GM18907 (cell line): ENCODE measurements at regions not wholly inside any gene's neighbourhood (a gene's known extent, or its start where the extent isn't known, plus 50 kb on each side); places are given as distances from the start of the nearest gene placed in this dataset.

ENCODE experiments used
- ATAC-seq: cut with Tn5 transposase; IDR thresholded peaks from one replicate; pipeline ENCODE4 v1.9.1; 2021; ENCODE audit warnings: mild to moderate bottlenecking, moderate library complexity; ENCODE audit not compliant: unreplicated experiment

DNA sequence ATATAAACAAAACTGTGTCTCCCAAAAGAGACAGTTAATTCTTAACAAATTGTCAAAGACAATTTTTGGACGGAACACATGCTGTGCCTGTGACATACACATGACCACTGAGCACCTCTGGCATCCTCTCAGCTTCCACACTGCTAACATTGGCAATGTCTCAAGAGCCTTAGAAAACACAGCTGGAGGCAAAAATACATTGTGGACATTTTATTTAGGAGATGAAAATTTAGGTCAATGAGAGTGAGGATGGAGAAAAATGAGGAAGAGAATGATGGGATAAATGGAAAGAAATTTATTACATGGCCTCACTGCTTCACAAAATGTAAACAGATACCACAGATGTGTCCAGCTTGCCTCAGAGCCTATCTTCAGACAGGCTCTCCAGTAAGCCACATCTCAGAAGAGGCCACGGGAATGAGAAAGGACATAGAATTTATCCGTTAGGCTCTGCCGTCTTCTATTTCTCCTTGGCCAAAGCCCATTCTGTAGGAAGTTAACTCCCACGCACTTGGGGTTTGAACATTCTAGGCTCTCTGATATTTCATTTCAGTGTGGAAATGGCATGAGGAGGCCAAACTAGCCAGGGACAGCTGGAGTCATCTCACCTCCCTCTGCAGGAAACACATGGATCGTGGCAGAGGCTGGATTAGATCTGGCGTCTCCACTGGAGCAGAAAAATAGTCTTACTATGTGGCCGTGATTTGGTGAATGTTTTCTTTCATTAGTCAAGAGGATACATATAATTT, 519.4 kb upstream of the DSEL start:
- ATAC-seq, result no peak

DNA sequence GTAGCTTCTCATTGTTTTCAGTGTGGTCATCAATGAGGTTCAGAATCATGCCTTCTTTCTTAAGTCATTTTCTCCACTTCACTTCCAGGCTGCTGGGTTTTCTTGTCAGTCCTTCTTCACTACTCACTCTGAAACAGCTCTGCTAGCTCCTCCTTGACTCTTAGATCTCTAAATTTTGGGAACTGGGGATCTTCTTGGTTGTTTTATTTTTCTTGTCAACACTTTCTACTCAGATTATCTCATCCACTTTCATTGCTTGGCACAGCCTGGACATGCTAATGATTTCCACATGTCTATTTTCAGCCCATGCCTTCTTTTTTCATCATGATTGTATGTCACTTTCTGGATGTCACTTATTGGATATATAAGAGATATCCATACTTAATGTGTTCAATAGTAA, 517.8 kb upstream of the DSEL start:
- no peak for ATAC-seq

DNA sequence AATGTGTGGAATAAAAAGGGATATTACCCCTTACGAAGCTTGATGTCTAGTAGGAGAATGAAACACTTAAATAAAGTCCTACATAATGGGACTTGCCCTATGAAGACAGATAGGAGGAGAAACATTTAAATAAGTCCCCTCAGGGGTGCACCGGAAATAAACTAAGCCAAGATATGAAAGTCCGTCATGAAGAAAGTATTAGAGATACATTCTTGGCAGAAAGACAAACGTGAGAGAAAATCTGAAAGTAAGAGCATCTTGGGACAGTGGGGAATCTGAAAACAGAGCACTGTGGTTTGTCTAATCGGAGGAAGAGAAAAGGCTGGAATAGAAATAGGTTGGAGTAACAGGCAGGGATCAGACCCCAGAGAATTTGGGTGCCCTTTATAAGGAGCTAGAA, 516.9 kb upstream of the DSEL start:
- ATAC-seq, result no peak

DNA sequence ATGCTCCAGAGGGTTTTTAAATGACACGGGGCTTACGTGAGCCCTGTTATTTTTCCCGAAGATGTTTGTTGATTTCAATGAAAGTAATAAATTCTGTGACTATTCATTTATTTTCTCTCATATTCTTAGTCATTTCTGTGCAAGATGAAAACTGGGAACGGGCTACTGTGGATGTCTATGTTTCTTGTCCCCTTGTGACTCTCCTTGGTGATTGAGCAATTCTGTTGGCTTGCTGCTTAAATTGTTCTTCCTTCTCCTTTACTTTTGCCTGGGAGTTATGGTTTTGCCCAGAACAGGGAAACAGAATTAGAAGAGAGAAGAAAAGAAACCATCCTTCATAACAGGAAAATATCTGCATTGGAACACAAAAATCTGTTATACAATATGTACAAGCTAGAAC, 508.2 kb upstream of the DSEL start:
- ATAC-seq, result no peak

DNA sequence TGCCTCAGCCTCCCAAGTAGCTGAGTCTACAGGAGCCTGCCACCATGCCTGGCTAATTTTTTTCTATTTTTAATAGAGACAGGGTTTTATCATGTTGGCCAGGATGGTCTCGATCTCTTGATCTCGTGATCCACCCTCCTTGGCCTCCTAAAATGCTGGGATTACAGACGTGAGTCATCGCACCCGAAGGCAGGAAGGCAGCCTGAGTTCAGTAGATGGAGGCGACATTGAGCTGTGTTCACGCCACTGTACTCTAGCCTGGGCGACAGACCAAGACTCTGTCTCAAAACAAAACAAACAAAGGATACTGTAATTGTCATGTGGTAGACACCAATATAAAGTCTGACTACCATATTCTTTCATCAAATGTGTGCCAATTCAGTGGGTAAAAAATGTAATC, 500.9 kb upstream of the DSEL start:
- ATAC-seq, result no peak

DNA sequence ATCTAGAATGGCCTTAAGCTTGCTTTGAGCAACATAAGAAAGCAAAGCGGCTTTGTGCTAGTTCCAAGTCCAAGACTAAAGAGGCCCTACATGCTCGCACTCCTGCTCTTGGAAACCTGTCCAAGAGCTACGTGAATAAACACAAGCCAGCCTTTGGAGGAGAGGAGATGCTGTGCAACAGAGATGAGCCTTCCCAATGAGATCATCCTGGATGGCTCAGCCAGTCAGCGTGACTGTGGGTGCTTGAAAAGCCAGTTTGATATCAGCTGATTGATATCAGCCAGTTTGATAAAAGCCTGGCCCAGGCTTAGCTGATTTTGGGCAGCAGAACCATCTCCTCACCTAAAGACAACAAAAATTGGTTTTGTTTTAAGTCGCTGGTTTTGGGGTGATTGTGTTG, 481.0 kb upstream of the DSEL start:
- ATAC-seq, result no peak

DNA sequence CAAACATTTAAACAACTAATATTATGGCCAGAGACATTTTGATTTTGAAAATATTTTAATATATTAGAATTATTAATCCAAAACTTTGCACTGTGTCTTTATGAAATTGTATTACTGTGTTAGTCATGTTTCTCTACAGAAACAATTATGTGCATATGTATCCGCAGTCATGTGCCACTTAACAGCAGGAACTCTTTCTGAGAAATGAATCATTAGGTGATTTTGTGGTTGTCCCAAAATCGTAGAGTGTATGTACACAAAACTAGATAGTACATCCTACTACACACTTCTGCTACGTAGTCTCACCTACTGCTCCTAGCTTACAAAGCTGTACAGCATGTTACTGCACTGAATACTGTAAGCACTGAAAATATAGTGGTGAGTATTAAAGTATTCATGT, 479.2 kb upstream of the DSEL start:
- ATAC-seq, result no peak

DNA sequence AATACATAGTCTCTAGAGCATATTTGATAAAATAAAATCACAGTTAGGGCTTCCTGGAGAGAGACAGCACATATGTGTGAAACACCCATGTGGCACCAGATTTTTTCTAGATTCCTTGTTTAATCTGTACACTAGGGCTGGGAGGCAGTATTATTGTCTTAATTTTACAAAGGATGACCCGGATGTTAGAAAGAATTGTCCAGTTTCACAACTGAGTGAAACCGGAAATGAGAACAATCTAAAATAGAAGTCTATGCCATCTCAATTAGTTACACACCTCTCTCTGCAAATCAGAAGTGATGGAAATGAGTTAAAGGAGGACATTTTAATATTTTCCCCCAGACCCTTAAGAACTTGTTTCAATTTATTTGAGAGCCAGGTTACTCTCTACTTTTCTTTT, 463.7 kb upstream of the DSEL start:
- no peak for ATAC-seq

DNA sequence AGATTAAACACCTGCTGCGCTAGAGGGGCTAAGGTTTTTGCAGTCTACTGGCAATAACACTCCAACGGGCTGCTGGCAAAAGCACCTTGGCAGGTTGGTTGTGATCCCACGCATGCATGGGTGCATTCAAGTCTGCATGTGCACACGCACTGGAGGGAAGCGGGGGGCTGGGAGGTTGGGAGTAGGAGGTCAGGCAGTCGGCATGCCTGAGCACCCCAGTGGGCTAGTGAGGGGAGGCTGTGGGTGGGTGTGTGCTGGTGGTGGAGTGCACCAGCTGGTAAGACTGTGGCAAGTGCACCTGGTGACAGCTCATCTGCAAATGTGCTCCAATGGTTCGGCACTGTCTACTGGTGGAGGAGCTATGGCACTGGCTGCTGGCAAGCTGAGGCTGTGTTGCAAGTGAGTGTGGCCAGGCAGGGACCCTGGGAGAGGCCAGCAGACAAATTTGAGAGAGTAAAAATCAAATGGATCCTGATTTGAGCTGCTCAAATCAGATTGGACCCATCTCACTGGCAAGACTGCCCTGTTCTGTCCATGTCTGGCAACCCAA, 460.6 kb upstream of the DSEL start:
- ATAC-seq, result no peak

DNA sequence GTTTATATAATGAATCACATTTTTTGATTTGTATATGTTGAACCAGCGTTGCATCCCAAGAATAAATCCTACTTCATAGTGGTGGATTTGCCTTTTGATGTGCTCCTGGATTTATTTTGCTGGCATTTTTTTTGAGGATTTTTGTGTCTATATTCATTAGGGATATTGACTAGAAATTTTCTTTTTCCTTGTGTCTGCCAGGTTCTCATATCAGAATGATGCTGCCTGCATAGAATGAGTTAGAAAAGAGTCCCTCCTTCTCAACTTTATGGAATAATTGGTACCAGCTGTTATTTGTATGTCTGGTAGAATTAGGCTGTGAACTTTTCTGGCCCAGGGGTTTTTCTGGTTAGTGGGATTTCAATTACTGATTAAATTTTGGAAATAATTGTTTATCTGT, 457.4 kb upstream of the DSEL start:
- ATAC-seq, result no peak

DNA sequence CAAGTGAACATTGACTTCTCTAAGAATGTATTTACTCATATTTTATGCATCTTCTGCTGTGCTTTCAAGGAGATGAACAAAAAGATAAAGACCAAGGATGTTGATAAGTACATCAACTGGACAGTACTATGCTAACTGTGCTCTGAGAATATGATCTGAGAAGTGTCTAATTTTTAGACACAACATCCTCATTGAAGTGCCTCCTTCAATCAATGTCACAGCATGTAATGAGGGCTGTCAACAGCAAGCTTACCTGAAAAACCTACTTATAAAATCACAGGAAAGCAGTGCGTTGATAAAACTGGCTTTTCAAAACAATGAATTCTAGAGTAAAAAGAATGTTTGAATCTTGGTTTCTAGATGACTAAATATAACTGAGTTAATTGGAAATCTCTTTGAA, 452.9 kb upstream of the DSEL start:
- no peak for ATAC-seq

DNA sequence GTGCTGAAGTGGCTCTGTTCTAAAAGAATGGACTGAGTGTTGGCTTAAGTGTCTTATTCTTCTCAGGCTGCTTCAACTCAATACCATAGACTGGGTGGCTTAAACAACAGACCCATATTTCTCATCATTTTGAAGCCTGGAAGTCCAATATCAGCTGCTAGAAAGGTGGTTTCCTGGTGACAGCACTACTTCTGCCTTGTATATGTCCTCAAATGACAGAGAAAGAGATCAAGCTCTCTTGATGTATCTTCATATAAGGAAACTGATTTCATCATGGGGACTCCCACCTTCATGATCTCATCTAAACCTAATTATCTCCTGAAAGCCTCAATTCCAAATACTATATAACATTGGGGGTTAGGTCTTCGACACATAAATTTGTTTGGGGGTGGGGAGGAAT, 449.7 kb upstream of the DSEL start:
- no peak for ATAC-seq

DNA sequence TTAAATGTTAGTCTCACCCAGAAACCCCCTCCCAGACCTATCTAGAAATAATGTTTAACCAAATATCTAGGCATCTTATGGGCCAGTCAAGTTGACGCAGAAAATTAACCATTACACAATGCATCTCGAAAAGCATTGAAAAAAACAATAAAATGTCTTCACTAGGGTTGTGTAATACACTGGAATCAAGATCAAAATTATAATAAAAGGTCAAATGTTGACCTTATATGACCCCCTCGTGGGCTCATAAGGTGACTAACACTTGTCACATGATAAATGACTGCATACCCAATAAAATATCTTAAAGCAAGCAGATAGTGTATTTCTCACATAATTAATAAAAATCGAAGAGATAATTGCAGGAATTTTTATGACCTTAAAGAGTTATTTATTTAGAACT, 447.9 kb upstream of the DSEL start:
- ATAC-seq, result no peak

DNA sequence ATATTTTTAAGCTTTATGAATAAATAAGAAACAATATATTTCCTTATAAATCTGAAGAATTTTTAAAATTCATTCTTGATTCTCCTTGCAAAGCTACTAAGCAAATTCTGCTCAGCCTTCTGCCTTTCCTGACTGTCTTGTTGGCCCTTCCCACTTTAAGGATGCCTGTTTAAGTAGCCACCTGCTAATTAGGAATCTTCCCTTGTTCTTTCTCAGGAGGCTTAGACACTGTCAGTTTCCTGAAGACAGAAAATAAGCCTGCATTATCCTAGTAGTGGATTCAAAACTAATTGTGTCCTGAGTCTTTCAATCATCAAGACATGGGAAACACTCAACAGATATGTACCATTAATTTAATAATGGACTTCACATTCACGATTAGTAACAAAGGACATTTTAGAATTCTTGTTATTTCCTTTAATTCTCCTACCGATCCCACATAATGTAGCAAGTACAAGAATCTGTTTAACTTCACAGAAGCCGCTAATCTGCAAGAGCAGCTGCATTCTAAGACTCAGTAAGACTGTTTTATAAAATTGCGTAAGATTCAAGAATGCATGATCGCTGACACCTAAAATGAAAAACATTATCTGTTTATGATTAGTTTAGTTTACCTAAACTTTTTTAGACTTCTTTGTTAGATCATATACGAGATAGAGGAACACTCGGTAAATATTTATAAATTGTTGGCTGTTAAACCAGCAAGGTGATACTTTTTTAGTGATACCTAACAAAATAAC, 445.4 kb upstream of the DSEL start:
- no peak for ATAC-seq

DNA sequence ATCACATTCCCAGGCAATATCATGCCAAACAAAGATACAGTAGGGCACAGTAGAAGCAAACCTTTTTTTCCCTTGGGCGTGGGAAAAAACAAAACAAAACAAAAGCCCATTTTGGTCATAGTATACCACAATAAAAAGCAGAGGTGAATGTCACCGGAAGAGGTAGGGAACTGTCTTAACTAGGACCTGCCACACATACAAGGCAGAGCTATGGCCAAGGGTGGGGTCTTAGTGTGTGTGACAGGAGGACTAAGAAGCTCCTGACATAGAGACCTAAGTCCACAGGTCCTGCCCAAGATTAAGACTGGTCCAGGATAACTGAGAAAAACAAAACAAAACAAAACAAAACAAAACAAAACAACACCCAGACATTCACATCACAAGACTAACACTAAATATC, 441.2 kb upstream of the DSEL start:
- ATAC-seq, result no peak

DNA sequence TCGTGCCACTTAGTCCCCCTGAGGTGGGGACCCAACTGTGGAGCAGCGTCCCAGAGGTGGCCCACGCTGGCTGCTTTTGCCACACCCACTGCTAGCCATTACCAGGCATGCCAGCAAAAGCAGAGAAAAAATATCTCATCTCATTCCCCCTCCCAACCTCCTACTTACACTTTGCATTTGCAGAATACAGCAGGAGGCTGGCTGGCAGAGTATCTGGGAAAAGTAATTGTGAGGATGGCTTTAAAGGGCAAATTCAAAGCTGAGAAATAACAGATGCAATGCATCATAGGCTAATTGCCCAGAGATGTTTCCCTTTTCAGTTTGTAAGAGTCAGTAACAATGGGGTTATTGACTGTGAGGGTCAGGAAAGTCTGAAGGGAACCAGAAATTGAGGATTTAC, 438.1 kb upstream of the DSEL start:
- no peak for ATAC-seq

DNA sequence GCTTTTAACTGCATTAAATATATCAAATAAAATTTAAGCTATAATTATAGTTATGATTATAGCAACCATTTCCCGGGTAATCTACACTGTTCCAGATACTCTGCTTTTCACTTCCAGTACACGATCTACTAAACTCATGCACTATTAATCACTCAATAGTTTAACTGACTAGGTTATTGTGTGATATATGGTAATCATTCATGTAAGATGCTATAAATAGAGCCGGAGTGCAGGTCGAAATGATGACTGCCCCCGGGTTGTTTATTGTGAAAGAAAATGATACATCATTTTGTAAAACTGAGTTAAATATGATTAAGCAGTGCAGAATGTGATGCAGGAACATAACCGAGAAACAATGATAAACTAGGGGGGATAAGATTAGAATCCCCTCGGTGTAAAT, 434.6 kb upstream of the DSEL start:
- no peak for ATAC-seq

DNA sequence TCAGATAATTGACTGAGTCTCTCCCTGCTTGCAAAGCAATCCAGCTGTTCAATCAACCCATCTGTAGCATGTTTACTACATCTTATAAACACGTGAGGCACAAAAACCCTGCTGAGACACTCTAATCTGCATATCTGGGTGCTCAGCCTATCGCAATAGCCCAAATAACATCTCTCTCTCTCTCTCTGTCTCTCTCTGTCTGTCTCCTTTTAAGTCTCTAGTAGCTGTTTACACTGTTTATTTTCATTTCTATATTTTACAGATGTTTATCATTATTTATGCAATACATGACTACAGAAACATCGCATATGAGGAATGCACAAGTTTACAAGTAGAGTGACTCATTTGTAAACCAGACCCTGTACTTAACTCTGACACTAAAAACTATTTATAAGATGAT, 422.1 kb upstream of the DSEL start:
- ATAC-seq, result no peak

DNA sequence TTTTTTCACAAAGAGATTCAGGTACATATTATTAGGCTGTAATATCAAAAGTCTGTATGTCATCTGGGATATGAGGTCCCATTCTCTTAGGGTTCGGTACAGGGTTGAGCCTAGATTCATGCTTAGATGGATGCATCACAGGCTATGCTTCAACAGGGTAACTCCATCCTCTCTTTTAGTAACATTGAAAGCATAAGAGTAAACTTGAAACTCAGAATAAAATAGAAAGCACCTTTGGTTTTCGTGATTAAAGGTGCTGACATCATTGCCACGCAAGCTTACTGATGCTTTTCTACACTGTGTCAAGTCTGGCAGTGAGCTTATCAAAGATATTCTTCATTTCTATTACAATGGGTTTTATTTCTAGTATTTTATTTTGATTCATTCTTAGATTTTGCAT, 419.1 kb upstream of the DSEL start:
- ATAC-seq, result no peak

DNA sequence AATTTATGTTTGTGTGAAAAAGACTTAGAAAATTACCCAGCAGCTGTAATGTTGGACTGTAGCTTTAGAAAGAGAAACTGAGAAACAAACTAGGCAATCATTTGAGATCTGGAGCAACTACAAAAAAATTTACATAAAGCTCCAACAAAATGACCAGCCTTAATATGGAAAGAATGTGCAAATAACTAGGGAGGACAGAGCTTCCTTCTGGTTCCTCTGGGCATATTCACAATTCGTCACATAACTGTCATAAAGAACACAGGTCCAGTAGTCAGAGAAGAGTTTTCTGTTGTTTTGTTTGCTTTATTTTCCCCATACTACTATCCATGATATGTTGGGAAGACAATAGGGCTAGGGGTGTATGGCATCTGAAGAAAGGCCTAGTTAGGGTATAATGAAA, 416.8 kb upstream of the DSEL start:
- no peak for ATAC-seq

DNA sequence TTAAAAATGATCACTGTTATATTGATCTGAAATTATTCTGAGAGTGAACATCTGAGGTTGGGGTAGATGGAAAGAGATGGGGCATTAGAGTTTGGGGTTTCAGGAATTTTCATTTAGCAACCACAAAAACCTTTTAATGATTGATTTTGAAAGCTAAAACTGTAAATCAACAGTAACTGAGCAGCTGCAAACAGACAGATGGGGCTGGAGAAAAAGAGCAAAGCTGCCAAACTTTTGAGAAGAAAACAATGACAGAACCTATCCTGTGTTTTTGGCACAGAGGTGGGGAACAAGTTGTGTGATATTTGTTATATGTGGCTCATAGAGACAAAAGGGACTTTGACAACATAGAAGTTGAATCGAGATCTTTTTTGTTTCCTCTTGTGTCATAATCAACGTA, 415.8 kb upstream of the DSEL start:
- ATAC-seq, result no peak
